ENCODE measurements at regions not wholly inside any gene's neighbourhood (a gene's known extent, or its start where the extent isn't known, plus 50 kb on each side); places are given as distances from the start of the nearest gene placed in this dataset.

GRCh38 chr15:61584410-61584809 is 355.3 kb upstream of the RORA start:
- Histone ChIP-seq H3K27me3 (ENCODE audit: control insufficient read depth, insufficient read depth, low read length) (no peaks in the 10 kb centered on the region), H3K36me3 (ENCODE audit: control insufficient read depth, insufficient read depth, low read length) (no peaks in the 10 kb centered on the region), H3K9me3 (ENCODE audit: control insufficient read depth in 2 of 2, low read length in 2 of 2) (peaks cover 0 to 1% of the 10 kb centered on the region in 2 experiments), H3K4me1 (ENCODE audit: control insufficient read depth, insufficient read depth, low read length, poor library complexity, severe bottlenecking) (no peaks in the 10 kb centered on the region), H3K27ac (ENCODE audit: insufficient read depth, low read length, poor library complexity, severe bottlenecking) (no peak overlapping the region), H3K4me3 (ENCODE audit: low read depth, low read length) (no peak overlapping the region)
- H3K36me3 Mint-ChIP-seq = no peaks in the 10 kb centered on the region
- DNase-seq = no peak
- ATAC-seq (ENCODE audit: low read depth in 2 of 2) = no peak
- no peak overlapping the region for H3K4me3 Mint-ChIP-seq
- no peaks in the 10 kb centered on the region for H3K4me1 Mint-ChIP-seq
- H3K9me3 Mint-ChIP-seq = peaks cover 0 to 9% (median 6%) of the 10 kb centered on the region in 7 donors
- no peaks in the 10 kb centered on the region for H3K27me3 Mint-ChIP-seq
- H3K27ac Mint-ChIP-seq = no peak overlapping the region

DNA sequence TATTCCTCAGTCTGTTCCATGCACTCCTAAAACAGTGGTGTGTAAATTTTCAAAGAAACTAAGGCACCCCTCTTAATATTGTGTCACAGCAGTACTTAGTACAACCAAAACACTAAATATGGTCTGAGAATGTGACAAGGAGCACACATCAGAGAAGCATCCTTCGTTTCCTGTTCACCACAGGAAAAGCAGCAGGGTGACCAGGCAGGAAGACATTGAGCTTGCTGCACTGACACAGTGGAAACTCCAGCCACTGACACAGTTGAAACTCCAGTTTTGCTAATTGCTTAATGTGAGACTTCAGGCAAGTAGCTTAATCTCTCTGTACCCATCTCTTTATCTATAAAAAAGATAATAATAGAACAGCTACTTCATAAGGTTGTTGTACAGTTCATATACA is 353.0 kb upstream of the RORA start:
- no peaks in the 10 kb centered on the region for H3K27me3 ChIP-seq (ENCODE audit: control insufficient read depth, insufficient read depth, low read length)
- no peaks in the 10 kb centered on the region for H3K36me3 Mint-ChIP-seq
- H3K4me3 Mint-ChIP-seq = no peak overlapping the region
- H3K27ac ChIP-seq (ENCODE audit: insufficient read depth, low read length, poor library complexity, severe bottlenecking) = no peak overlapping the region
- no peaks in the 10 kb centered on the region for H3K4me1 Mint-ChIP-seq
- no peaks in the 10 kb centered on the region for H3K36me3 ChIP-seq (ENCODE audit: control insufficient read depth, insufficient read depth, low read length)
- H3K4me1 ChIP-seq (ENCODE audit: control insufficient read depth, insufficient read depth, low read length, poor library complexity, severe bottlenecking) = no peaks in the 10 kb centered on the region
- no peak overlapping the region for H3K4me3 ChIP-seq (ENCODE audit: low read depth, low read length)
- no peaks in the 10 kb centered on the region for H3K9me3 ChIP-seq (ENCODE audit: control insufficient read depth in 2 of 2, low read length in 2 of 2)
- DNase-seq = no peak
- peaks cover 0 to 9% (median 6%) of the 10 kb centered on the region in 7 donors for H3K9me3 Mint-ChIP-seq
- no peak for ATAC-seq (ENCODE audit: low read depth in 2 of 2)
- no peak overlapping the region for H3K27ac Mint-ChIP-seq
- H3K27me3 Mint-ChIP-seq = peaks cover 5% of the 10 kb centered on the region

DNA sequence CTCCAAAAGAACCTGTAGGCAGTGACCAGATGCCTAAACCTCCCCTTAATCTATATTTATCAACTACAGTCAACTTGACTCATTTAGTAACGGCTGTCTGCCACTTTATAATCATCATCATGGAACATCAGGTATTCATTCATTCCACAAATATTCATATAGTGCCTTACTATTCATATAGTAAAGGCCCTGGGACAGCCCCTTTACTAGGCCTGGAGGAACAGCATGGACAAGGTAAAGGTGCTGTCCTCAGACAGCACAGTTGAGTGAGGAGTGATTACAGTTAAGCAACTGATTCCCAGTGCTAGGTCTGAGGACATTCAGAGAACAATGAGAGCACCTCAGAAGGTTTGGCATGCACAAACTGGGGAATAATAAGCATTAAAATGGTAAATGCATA is 346.5 kb upstream of the RORA start:
- no peaks in the 10 kb centered on the region for H3K36me3 ChIP-seq (ENCODE audit: control insufficient read depth, insufficient read depth, low read length)
- Mint-ChIP-seq H3K27ac (no peak overlapping the region), H3K36me3 (no peaks in the 10 kb centered on the region), H3K9me3 (peaks cover 0 to 2% (median 0%) of the 10 kb centered on the region in 7 donors), H3K27me3 (peaks cover 17% of the 10 kb centered on the region), H3K4me1 (no peaks in the 10 kb centered on the region), H3K4me3 (no peak overlapping the region)
- no peak for ATAC-seq (ENCODE audit: low read depth in 2 of 2)
- no peaks in the 10 kb centered on the region for H3K27me3 ChIP-seq (ENCODE audit: control insufficient read depth, insufficient read depth, low read length)
- H3K4me3 ChIP-seq (ENCODE audit: low read depth, low read length) = no peak overlapping the region
- DNase-seq = no peak
- no peak overlapping the region for H3K27ac ChIP-seq (ENCODE audit: insufficient read depth, low read length, poor library complexity, severe bottlenecking)
- no peaks in the 10 kb centered on the region for H3K9me3 ChIP-seq (ENCODE audit: control insufficient read depth in 2 of 2, low read length in 2 of 2)
- H3K4me1 ChIP-seq (ENCODE audit: control insufficient read depth, insufficient read depth, low read length, poor library complexity, severe bottlenecking) = no peaks in the 10 kb centered on the region

DNA sequence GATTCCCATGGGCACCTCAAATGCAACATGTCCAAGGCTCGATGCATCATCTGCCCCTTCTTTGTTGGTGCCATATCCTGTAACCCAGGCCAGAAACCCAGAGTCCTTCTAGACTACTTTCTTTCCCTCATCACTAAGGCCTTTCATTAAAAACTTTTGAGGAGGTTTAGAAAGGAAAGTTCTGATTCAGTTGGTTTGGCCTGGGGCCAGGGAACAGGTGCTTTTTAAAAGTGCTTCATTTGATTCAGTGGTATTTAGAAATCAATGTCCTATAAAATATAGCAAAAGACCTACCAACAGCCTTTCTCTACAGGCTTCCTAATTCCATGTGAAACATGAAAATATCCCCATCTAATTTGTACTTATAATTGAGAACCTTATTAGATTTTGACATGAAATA is 341.9 kb upstream of the RORA start:
- Histone ChIP-seq H3K4me1 (ENCODE audit: control insufficient read depth, insufficient read depth, low read length, poor library complexity, severe bottlenecking) (no peaks in the 10 kb centered on the region), H3K27me3 (ENCODE audit: control insufficient read depth, insufficient read depth, low read length) (peaks cover 3% of the 10 kb centered on the region), H3K27ac (ENCODE audit: insufficient read depth, low read length, poor library complexity, severe bottlenecking) (no peak overlapping the region), H3K36me3 (ENCODE audit: control insufficient read depth, insufficient read depth, low read length) (no peaks in the 10 kb centered on the region), H3K4me3 (ENCODE audit: low read depth, low read length) (no peak overlapping the region), H3K9me3 (ENCODE audit: control insufficient read depth in 2 of 2, low read length in 2 of 2) (no peaks in the 10 kb centered on the region)
- Mint-ChIP-seq H3K27ac (no peak overlapping the region), H3K27me3 (peaks cover 9% of the 10 kb centered on the region), H3K9me3 (peaks cover 0 to 2% (median 0%) of the 10 kb centered on the region in 7 donors), H3K4me3 (no peak overlapping the region), H3K4me1 (no peaks in the 10 kb centered on the region), H3K36me3 (no peaks in the 10 kb centered on the region)
- no peak for ATAC-seq (ENCODE audit: low read depth in 2 of 2)
- no peak for DNase-seq

DNA sequence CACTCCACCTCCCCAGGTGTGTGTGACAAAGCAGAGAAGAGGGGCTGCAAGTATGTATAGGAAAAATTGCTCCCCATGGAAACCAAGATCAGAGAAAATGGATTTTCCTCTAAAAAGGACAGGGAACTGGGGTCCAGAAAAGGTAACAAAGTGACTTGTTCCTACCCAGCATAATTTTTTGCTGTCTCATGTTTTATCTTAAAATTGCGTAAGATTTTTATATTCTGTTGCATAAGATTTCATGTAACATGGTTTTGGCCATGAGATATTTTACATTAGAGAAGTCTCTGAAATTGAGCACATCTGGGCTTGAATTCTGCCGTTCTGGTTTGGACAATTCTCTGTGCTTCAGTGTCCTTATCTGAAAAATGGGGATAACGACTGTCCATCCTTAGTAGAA is 335.7 kb upstream of the RORA start:
- no peaks in the 10 kb centered on the region for H3K36me3 ChIP-seq (ENCODE audit: control insufficient read depth, insufficient read depth, low read length)
- no peak overlapping the region for H3K27ac Mint-ChIP-seq
- no peak overlapping the region for H3K4me3 Mint-ChIP-seq
- no peak overlapping the region for H3K4me3 ChIP-seq (ENCODE audit: low read depth, low read length)
- peaks cover 0 to 1% of the 10 kb centered on the region in 2 experiments for H3K9me3 ChIP-seq (ENCODE audit: control insufficient read depth in 2 of 2, low read length in 2 of 2)
- peaks cover 10% of the 10 kb centered on the region for H3K27me3 Mint-ChIP-seq
- no peaks in the 10 kb centered on the region for H3K4me1 Mint-ChIP-seq
- no peaks in the 10 kb centered on the region for H3K36me3 Mint-ChIP-seq
- DNase-seq (no peak), ATAC-seq (ENCODE audit: low read depth in 2 of 2) (no peak)
- peaks cover 0 to 4% (median 0%) of the 10 kb centered on the region in 7 donors for H3K9me3 Mint-ChIP-seq
- H3K4me1 ChIP-seq (ENCODE audit: control insufficient read depth, insufficient read depth, low read length, poor library complexity, severe bottlenecking) = no peaks in the 10 kb centered on the region
- H3K27ac ChIP-seq (ENCODE audit: insufficient read depth, low read length, poor library complexity, severe bottlenecking) = no peak overlapping the region
- H3K27me3 ChIP-seq (ENCODE audit: control insufficient read depth, insufficient read depth, low read length) = peaks cover 3% of the 10 kb centered on the region

DNA sequence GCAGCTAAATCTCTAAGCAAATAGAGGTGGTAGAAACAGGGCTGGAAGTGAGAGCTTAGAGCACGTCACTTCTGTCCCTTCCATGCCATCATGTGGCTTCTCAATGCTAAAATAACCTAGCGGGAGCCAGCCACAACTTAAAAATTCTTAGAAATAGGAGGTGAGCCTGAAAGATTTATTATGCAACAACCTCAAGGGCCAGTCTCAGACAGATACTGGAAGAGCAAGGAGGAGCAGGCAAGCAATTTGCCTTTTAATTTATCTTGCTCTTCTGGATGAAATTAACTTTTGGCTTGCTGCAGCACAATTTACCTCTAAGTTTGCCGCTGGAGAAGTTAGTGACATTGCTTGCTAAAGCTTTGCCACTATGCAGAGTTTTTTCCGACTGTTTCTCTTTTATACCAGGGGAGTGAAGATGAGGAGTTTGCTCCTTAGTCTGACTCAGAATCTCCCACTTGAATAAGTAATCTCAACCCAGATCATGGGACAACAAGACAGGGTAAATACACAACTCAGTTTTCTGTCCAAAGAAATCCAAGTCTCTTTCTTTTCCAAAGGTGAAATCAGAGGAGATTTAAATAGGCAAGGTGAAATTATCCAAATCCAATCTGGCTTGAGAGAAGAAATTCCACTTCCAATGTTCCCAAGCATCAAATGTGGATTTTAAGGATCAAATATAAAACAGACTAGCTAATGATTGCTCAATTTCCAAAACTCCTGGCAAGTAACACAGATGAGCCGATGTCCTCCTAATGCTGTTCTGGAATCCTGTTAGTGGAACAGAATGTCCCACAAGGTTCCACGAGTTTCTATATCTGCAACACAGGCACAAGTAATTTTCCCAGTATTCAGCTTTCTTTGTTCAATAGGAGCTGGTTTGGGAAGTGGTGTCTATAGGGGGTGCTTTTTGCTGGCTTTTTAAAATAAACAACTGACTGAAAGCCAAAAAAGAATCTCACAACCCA is 329.4 kb upstream of the RORA start:
- H3K36me3 ChIP-seq (ENCODE audit: control insufficient read depth, insufficient read depth, low read length) = no peaks in the 10 kb centered on the region
- DNase-seq (no peak), ATAC-seq (ENCODE audit: low read depth in 2 of 2) (no peak)
- peaks cover 0 to 1% of the 10 kb centered on the region in 2 experiments for H3K9me3 ChIP-seq (ENCODE audit: control insufficient read depth in 2 of 2, low read length in 2 of 2)
- H3K4me3 ChIP-seq (ENCODE audit: low read depth, low read length) = no peak overlapping the region
- H3K4me3 Mint-ChIP-seq = no peak overlapping the region
- H3K27me3 ChIP-seq (ENCODE audit: control insufficient read depth, insufficient read depth, low read length) = peaks cover 3% of the 10 kb centered on the region
- H3K27ac Mint-ChIP-seq = no peak overlapping the region
- no peaks in the 10 kb centered on the region for H3K4me1 ChIP-seq (ENCODE audit: control insufficient read depth, insufficient read depth, low read length, poor library complexity, severe bottlenecking)
- H3K9me3 Mint-ChIP-seq = peaks cover 0 to 5% (median 0%) of the 10 kb centered on the region in 7 donors
- peaks cover 10% of the 10 kb centered on the region for H3K27me3 Mint-ChIP-seq
- H3K27ac ChIP-seq (ENCODE audit: insufficient read depth, low read length, poor library complexity, severe bottlenecking) = no peak overlapping the region
- H3K36me3 Mint-ChIP-seq = no peaks in the 10 kb centered on the region
- peaks cover 0 to 3% (median 0%) of the 10 kb centered on the region in 4 donors for H3K4me1 Mint-ChIP-seq

GRCh38 chr15:61556037-61556648 is 327.0 kb upstream of the RORA start:
- no peak overlapping the region for H3K4me3 ChIP-seq (ENCODE audit: low read depth, low read length)
- H3K27ac ChIP-seq (ENCODE audit: insufficient read depth, low read length, poor library complexity, severe bottlenecking) = no peak overlapping the region
- DNase-seq (no peak), ATAC-seq (ENCODE audit: low read depth in 2 of 2) (no peak)
- H3K9me3 Mint-ChIP-seq = peaks cover 0 to 3% (median 0%) of the 10 kb centered on the region in 7 donors
- H3K4me3 Mint-ChIP-seq = no peak overlapping the region
- H3K4me1 ChIP-seq (ENCODE audit: control insufficient read depth, insufficient read depth, low read length, poor library complexity, severe bottlenecking) = no peaks in the 10 kb centered on the region
- peaks cover 3% of the 10 kb centered on the region for H3K27me3 ChIP-seq (ENCODE audit: control insufficient read depth, insufficient read depth, low read length)
- H3K36me3 ChIP-seq (ENCODE audit: control insufficient read depth, insufficient read depth, low read length) = no peaks in the 10 kb centered on the region
- no peaks in the 10 kb centered on the region for H3K9me3 ChIP-seq (ENCODE audit: control insufficient read depth in 2 of 2, low read length in 2 of 2)
- H3K27ac Mint-ChIP-seq = no peak overlapping the region
- no peaks in the 10 kb centered on the region for H3K36me3 Mint-ChIP-seq
- H3K4me1 Mint-ChIP-seq = peaks cover 0 to 3% (median 0%) of the 10 kb centered on the region in 4 donors
- peaks cover 9% of the 10 kb centered on the region for H3K27me3 Mint-ChIP-seq

All from CD4-positive, CD25-positive, alpha-beta regulatory T cell (primary cell).